ENCODE measurements at regions not wholly inside any gene's neighbourhood (a gene's known extent, or its start where the extent isn't known, plus 50 kb on each side); places are given as distances from the start of the nearest gene placed in this dataset.

- TF ChIP-seq POLR2AphosphoS5 (IDR thresholded peaks at IDR 0.05; ENCODE audit: low read depth, low read length): no peak
- TF ChIP-seq PBX3 (IDR thresholded peaks at IDR 0.05): no peak
- no peak for TF ChIP-seq EZH2phosphoT487 (IDR thresholded peaks at IDR 0.05; ENCODE audit: borderline replicate concordance, low read depth)
- no peak for TF ChIP-seq TEAD4 (IDR thresholded peaks at IDR 0.05; ENCODE audit: borderline replicate concordance, insufficient read depth)
- no peak for TF ChIP-seq MEF2A (IDR thresholded peaks at IDR 0.05; ENCODE audit: borderline replicate concordance, low read depth)
- TF ChIP-seq CTCF (IDR thresholded peaks at IDR 0.05): no peak
- TF ChIP-seq RAD21 (IDR thresholded peaks at IDR 0.05; ENCODE audit: low read length): no peak
- no peak for TF ChIP-seq NRF1 (IDR thresholded peaks at IDR 0.05; ENCODE audit: low read depth, low read length)
- TF ChIP-seq MXI1 (IDR thresholded peaks at IDR 0.05; ENCODE audit: low read depth, low read length): no peak
- TF ChIP-seq JUND (IDR thresholded peaks at IDR 0.05): no peak
- TF ChIP-seq MAX (IDR thresholded peaks at IDR 0.05; ENCODE audit: low read depth): no peak
Measured at GRCh38 chr12:75742961-75743360, 231.6 kb upstream of the KRR1 start.
